ENCODE measurements at regions not wholly inside any gene's neighbourhood (a gene's known extent, or its start where the extent isn't known, plus 50 kb on each side); places are given as distances from the start of the nearest gene placed in this dataset.
"Not testable (repeated sequence)": the region's sequence is repeated elsewhere in the genome, so short reads cannot be mapped to it uniquely, and the experiment has no call there.

DNA sequence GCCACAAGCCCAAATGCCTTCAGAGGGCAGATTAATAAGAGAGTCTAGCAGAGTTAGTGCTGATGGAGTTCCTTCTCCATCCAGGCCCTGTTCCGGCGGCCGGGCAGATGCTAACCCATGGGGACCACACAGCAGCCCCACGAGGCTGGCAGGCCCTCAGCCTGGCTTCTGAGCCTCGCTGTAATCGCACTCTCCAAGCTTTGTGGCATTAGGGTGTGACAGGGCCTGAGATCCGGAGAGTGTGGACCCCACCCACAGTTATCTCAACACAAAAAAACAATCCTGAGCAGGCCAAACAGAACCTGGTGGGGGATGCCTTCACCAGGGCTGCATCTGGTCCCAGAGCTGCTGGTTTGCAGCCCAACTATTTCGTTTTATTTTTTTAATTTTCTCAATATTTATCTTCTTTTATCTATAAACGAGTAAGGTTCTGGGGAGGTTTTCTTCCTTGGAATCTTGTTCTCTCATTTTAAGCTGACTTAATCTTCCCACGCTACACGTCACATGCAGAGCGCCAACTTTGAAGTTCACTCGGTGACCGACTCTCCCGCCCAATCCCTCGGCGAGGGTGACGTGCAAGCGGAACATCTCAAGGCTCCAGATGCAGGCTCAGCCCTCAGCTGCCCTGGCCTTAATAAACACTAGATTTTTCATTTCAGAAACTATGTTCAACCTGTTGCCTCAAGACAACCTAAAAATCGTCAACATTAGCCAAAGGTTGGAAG, 372.4 kb downstream of the BCL2L11 start:
- TF ChIP-seq, protein P1, sequence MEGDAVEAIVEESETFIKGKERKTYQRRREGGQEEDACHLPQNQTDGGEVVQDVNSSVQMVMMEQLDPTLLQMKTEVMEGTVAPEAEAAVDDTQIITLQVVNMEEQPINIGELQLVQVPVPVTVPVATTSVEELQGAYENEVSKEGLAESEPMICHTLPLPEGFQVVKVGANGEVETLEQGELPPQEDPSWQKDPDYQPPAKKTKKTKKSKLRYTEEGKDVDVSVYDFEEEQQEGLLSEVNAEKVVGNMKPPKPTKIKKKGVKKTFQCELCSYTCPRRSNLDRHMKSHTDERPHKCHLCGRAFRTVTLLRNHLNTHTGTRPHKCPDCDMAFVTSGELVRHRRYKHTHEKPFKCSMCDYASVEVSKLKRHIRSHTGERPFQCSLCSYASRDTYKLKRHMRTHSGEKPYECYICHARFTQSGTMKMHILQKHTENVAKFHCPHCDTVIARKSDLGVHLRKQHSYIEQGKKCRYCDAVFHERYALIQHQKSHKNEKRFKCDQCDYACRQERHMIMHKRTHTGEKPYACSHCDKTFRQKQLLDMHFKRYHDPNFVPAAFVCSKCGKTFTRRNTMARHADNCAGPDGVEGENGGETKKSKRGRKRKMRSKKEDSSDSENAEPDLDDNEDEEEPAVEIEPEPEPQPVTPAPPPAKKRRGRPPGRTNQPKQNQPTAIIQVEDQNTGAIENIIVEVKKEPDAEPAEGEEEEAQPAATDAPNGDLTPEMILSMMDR (conservative IDR thresholded peaks at IDR 0.05; ENCODE audit: low read length), result not testable (repeated sequence)
- TF ChIP-seq EZH2phosphoT487 (IDR thresholded peaks at IDR 0.05; ENCODE audit: borderline replicate concordance, low read depth, low read length), result not testable (repeated sequence)
